Hematopoietic multipotent progenitor cell (in vitro differentiated cells): ENCODE measurements at regions not wholly inside any gene's neighbourhood (a gene's known extent, or its start where the extent isn't known, plus 50 kb on each side); places are given as distances from the start of the nearest gene placed in this dataset.

Source experiments
- DNase-seq, 3 donors: peaks; one replicate each; pipeline ENCODE4 v3.0.0-alpha.2; 2011 to 2015; ENCODE audit warnings: low read depth in 2 of 3, low spot score in 2 of 3

DNA sequence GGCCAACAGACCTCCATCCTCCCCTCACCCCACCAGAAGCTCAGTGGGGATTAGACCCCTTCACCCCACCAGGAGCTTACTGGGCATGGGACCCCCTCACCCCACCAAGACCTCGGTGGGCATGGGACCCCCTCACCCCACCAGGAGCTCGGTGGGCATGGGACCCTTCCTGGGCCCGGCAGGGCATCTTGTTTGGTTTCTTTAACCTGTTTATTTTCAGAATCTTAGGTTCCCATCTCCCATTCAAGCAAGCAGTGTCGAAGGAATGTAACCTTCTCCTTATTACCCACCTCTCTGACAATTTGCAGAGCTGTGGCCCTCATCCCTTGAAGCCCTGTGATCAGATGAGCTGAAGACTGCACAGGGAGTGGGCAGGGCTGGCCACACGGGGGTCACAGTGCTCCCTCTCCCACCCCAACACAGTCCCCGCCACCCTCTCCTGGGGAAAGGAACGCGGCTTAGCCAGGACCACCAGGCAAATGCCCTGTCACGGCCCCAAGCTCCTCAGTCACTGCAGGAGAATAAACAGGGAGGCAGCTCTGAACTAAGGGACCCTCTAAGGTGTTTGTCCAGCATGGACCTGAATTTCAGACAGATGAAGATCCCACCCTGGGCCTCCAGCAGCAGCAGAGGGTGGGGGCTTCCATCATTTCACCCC lies 330.0 kb downstream of the NPHP4 start:
- DNase-seq = no peak

DNA sequence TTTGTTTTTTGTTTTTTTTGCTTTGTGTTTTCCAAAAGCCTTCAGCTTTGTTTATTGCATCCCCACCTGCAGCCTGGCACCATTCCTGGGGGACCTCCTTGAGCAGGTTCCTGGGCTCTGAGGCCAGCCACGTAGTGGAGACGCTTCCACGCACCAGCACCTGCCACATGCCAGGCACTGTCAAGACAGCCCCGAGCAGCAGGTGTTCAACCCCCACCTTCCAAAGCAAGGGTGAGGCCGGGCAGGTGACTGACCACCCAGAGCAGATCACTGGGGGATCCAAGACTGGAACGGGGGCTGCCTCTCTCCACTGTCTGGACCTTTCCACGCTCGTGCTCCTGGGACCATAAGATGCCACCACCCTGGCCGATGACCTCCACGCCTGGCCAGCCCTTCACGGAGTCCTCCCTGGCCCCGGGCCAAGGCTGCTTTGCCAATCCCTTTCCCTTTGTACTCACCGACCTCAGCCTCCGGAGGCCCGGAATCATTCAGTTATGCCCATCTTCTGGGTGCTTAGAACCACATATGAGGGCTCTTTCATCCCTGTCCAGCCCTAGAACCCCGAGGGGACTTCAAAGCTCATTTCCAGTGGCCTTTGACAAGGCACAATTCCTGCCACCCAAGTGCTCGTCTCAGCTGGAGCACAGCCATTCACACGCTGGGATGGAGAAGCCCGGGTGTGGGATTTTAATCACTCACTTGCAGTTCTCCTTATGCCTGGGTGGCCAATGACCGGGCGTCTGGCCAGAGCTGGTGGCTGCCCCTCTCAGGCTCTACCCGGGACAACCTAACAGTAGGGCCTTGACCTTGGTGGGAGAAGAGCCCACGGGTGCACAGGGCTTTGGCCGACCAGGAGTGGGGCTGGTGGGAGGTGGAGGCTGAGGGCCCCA lies 330.8 kb downstream of the NPHP4 start:
- no peak for DNase-seq

DNA sequence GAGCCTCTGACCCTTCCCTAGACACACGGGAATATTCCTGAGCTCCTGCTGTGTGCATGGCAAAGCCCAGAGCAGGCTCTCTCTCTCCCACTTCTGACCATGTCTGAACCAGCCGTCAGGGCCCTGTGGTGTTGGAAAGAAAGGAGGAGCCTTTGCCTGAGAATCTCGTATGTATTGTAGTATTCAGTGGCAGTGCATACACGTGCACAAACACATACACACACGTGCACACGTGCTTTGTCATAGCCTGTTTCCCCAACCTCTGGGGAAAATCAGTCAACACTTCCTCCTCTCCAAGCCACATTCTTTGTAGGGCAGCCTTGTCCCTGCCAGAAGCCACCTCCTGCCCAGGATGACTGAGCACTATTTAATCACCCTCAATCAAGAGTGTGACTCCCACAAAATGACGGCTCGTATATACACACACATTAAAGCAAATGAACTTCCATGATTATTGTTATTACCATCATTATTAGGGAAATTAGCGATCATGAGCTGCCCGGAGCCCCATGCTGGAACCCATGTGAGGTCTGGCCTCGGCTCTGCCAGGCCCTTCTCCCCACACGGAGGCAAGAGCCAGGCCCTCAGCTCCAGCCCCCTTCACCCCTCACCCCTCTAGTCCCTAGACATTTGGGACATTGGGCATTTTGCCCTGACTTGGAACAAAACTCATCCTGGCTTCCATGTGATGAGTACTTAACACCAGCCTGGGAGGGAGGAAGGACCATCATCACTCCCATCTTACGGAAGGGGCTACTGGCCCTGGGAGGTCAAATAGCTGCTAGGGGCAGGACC lies 331.9 kb downstream of the NPHP4 start:
- peak in 2 of 3 donors; percentile 50 to 75 for DNase-seq

DNA sequence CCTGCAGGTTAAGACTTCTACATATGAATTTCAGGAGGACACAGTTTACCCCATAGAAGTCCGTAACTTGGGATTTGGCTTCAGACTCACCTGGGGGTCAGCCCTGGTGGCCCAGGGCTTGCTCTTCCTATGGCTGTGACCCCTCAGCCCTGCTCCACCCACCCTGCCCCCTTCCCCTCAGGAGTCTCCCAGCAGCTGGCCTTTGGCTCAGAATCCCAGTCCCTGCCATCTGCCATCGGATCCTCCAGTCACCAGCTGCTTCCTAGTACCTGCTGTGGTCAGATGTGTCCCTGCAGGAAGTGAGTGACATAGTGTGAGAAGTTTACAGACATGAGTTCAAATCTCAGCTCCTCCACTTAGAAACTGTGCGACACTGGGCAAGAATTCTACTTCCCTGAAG lies 332.6 kb downstream of the NPHP4 start:
- no peak for DNase-seq

DNA sequence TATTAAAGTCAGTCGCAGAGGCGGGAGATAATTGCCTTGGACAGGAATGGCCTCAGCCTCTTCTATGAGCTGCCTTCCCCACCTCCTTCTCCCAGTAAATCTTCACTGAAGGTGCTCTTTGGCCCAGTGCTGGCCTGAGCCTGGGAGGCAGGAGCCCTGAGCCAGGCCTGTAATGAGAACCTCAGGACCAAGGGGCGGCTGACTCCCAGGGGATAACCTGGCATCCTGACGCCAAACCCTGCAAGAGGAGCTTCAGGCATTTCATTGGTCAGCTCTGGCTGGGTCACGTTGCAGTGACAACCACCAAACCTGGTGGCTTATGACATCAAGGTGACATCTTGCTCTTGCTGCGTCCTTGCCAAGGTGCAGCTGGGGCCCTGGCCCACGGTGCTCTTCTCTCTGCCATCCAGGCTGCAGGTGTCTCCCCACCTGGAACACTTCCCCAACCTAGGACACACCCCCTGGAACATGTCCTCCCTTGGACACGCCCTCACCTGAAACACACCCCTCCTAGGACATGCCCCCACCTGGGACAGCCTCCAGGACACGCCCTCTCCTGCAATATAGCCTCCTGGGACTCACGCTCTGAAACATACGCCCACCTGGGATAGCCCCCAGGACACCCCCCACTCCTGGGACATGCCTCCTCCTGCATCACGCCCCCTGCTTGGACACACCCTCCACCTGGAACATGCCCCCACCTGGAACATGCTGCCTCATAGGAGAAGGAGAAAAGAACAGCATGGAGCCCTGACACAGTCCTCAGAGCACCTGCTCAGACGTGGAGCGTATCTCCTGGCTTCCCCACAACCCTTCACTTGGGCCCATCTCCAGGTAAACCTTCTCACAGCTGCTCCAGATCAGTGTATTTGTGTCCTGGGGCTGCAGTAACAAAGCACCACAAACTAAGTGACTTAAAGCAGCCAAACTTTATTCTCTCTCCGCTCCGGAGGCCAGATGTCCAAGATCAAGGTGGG lies 333.6 kb downstream of the NPHP4 start:
- DNase-seq = no peak

DNA sequence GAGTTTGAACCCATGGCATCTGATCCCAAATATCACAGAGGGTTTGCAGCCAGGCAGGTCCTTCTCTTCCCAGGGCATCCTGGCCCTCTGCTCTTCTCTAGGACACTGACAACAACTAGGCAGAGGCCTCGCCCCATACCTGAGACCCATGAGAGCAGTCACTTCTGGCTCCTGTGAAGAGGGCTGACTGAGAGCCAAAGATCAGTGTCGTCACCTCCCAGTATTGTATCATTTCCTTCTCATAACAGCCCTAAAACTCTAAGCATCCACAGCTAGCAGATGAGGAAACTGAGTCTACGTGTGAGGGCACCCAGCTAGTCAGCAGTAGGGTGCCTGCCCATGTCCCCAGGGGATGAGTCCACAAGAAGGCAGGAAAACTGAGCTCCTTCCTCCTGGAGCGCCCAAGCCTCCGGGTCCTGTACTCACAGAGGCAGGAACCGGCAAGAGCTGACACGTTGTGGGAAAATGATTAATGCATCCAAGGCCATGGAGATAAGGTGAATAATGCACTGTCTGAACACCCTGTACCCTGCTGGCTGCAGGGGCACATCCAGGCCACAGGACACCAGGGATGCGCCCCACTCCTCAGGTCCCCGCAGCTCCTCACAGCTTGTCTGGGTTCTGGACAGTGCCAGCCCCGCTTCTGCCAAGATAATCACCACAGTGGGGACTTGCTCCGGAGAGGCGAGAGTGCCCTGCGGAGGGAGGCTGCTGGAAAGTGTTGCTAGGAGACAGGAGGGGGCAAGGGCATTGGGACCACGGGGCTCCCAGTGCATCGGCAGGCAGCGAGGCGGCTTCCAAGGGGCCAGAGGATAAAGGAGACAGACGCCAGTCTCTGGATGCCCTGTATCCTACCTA lies 340.0 kb downstream of the NPHP4 start:
- peak in 1 of 3 donors; percentile 10 for DNase-seq

DNA sequence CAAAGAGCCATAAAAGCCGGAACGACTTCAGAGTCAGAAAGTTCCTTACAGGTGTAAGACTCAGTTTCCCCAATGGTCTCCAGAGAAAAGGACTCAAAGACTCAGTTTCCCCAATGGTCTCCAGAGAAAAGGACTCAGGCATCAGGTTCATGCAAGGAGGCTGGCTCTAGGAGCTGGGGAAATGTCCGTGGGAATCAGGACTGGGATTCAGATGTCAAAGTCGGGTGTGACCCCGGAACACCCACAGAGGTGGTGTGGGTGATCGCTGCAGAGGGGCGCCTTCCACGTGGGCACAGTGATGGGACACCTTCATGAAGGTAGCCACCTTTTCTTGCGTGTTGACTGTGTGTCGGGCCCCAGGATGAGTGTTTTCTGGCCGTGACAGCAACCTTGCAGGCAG lies 340.8 kb downstream of the NPHP4 start:
- no peak for DNase-seq

DNA sequence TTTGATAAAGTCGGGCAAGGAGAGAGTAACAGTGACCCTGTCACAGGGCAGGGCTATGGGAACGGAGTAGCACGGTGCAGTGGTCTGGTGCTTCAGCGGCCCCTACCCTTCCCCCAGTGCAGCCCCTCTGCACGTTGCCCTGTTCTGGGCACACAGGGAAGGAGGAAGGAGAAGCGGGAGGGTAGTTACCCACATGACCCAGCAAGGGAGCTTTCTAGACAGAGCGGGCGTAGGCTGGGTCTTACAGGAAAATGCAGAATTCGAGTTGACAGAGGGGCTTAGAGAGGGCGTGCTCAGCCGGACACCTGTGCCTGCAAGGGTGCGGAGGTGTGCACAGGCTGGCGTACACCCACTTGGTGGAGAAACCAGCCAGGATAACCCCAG lies 341.2 kb downstream of the NPHP4 start:
- no peak for DNase-seq

DNA sequence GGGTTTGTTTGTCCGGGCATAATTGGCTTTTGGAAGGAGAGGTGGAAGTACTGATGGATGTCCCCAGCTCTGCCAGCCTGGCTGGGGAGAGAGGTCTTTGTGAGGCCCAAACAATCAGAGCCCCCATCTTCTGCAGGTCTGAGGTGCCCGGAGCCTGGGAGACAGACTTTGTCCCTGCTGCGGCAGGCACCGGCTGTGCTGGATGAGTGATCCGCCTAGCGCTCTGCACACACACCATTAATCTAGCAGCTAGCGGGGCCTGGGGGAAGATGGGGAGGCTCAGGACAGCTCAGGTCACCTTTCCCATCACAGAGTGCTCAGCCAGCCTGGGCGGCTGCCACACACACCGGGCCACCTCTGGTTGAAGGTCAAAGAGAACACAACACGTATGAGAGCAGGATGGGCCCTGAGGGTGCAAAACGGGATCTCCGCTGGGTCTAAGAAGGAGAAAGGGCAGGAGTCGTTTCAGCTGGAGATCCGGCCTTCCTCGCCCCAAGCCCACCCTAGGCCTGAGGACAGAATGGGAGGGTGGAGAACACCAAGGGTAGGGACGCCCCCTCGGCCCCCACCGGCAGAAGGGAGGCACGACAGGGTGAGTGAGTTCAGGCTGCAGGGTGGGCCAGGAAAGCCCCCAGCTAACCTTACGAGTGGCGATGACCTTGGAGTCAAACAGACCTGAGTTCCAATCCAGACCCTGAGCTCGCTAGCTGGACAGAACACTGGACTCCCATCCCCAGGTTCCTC lies 341.8 kb downstream of the NPHP4 start:
- no peak for DNase-seq

DNA sequence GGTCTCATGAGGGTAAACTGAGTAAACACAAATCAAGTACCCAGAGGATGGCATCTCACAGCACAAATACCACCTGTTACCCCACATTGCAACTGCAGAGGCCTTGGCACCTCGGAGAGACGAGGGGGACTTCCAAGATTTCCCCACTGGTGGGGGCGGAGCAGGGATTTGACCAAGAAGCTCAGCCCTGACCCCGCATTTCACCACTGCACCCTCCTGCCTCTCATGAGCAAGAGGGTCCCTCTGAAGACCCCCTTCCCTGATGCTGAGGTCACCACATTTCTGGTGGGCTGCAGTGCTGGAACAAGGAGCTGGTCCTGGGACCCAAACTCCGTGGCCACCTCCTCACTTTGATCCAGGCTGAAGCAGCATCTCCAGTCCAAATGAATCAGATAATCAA lies 342.4 kb downstream of the NPHP4 start:
- DNase-seq = no peak

DNA sequence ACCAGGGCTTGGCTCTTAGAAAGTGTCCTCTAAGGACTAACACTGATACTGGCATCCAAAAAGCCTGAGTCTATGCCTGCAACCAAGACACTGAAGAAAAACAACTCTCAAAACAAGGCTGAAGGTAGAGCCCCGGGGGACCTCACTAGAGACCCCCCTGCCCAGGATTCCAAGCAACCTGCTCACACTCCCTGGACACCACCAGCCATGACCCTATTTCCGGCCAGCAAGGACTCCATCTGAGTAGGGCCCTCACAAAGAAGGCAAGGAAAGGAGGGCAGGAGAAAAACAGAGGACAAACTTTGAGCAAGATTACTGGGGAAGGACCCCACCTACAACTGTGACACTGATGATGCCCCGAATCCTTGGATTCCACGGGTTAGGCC lies 343.1 kb downstream of the NPHP4 start:
- DNase-seq = no peak

DNA sequence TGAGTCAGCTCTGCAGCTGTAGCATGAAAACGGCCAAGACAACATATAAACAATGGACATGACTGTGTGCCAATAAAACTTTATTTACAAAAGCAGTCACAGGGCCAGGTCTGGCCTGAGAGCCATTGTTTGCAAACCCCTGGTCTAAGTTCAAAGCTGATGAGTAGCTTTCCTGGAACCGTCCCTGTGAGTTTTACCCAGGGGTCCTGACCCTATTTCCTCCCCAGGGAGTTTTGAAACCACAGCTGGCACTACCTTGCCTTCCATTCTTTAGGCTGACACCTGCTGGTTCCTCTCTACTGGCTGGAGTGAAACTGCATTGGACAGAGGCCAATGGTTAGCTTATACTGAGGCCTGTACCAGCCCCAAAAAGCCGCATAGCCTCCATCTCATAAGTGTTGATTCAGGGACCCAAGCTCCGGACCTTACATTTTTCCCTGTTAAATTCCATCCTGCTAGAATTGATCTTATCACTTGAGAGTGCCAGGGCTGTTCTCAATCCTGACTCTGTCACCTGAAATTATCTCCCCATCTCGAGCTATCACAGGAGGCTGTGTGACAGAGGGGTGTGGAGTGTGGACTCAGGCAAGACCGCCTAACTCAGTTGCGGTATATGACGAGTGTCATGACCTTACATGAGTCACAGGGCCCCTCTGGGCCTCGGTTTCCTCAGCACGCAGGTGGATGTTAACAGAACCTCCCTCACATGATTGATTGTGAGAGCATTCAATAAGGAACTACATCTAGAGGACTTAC lies 343.6 kb downstream of the NPHP4 start:
- no peak for DNase-seq

DNA sequence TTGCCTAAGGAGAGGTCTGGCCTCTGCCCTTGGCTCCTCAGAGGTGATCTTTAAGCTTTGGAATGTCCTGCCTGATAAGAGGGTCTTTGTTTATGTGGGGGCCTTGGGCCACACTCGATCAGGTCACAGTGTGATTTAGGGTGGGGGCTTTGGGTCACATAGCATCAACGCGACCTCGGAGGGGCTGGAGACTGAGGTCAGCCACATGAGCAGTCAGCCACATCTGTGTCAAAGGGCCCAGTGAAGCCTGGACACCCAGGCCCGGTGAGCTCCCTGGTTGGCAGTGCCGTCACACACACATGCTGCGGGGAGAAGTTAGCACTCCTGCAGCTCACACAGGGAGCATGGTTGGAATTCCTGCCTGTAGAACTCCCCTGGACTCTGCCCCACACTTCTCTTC lies 345.0 kb downstream of the NPHP4 start:
- no peak for DNase-seq

DNA sequence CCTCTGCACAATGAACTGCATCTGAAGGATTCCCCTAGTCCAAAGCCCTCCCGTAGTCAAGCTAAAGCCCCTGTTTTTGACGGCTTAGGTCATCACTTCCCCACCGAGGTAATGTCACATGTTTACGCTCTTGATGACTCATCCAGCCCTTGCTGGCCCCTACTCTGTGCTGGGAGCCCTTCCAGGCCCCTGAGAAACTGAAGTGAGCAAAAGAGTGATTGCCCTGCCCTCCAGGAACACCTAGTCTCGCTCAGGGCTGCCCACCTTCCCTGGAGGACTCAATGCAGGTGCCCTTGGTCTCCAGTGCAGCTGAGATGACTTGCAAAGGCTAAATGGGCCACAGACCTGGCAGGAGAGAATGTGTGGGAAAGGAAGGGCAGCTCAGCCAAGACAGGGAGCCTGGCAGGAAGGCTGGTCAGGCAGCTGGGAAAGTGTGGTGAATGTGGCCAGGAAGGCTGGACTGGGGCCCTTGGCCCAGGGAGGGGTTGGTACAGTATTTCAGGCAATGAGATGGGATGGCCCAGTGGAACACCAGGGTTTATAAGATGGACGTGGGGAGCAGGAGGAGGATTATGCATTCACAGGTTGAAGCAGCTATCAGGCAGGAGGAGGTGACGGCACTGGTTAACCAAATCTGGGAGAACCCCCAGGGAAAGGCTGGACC lies 345.6 kb downstream of the NPHP4 start:
- peak in 1 of 3 donors; percentile 11 for DNase-seq

DNA sequence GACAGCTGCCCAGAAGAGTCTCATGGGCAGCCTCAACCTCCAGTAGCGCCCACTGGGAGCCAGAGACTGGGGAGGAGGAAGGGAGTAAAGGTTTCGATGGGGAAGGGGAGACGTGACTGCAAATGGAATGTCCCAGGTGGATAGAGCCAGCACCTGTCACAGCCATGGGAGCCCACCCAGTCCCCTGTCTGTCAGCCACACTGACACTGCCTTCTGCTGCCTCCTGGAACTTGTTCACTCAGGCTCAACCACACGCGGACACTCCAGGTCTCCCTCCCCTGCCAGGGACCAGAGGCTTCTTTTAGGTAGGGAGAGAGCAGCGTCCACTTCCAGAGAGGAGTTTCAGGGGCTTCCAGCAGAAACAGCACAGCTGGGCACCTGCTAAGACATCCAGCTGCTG lies 346.3 kb downstream of the NPHP4 start:
- DNase-seq = no peak

DNA sequence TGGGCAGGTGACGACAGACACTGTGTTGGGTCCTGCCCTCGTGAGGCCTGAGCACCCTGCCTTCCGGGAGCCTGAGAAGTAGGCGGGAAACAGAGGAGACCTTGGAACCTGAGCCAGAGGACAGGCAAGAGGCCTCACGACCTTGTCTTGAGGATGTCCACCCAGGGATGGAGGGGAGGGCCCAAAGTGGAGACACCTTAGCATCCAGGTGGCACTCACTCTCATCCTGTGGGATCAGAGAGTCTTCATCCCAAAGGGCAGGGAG lies 347.2 kb downstream of the NPHP4 start:
- no peak for DNase-seq

DNA sequence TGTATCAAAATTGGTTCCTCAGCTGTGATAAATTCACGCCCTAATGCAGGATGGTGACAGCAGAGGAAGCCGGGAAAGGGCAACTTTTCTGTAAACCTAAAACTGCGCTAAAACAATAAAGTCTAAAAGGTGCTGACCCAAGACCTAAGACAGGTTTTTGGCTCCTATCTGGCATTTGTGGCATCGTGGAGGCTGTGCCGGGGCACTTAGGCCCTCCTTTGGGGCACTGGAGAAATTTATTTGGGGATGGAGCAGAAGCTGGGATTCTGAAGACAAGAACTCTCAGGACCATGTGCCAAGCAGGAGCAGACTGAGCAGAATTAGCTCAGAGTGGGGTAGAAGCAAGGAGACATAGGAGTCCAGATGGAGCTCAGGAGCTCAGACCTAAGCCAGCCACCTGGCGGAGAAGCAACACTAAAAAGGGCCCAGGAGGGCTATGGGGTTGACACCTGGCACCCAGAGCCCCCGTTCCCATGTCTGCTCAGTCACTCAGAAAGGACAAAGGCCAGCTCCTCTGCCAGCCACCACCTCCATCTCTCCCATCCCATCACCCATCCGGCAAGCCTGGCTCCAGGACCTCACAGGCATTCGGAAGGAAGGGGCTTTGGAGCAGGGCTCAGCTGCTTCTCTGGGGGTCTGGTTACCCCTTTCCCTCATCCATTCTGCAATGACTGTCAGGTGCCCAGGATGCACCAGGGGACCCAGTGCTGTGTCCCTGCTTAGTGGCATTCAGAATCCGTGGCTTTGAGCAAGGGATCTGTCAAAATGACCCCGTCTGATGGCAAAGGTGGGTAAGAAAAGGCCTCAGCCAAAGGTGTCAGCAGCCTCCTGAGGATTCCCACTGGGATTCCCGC lies 347.7 kb downstream of the NPHP4 start:
- no peak for DNase-seq
